ENCODE measurements at regions not wholly inside any gene's neighbourhood (a gene's known extent, or its start where the extent isn't known, plus 50 kb on each side); places are given as distances from the start of the nearest gene placed in this dataset.

GRCh38 chrX:69110116-69110530 lies 55.1 kb downstream of the PJA1 start:
- DNase-seq, result no peak

GRCh38 chrX:69109706-69110105 lies 55.5 kb downstream of the PJA1 start:
- no peak for DNase-seq

- DNase-seq, result no peak
Measured at GRCh38 chrX:69109036-69109663, 56.1 kb downstream of the PJA1 start.

GRCh38 chrX:69107747-69108401 lies 57.4 kb downstream of the PJA1 start:
- DNase-seq, result no peak

GRCh38 chrX:69107231-69107739 lies 58.0 kb downstream of the PJA1 start:
- no peak for DNase-seq

GRCh38 chrX:69104756-69105434 lies 60.4 kb downstream of the PJA1 start:
- DNase-seq, result no peak

GRCh38 chrX:69103539-69103938 lies 61.7 kb downstream of the PJA1 start:
- no peak for DNase-seq

GRCh38 chrX:69102612-69103194 lies 62.5 kb downstream of the PJA1 start:
- DNase-seq, result no peak

- DNase-seq, result no peak
Measured at GRCh38 chrX:69101683-69102251, 63.5 kb downstream of the PJA1 start.

- DNase-seq, result no peak
Measured at GRCh38 chrX:69100478-69100877, 64.8 kb downstream of the PJA1 start.

- no peak for DNase-seq
Measured at GRCh38 chrX:69097451-69098236, 67.6 kb downstream of the PJA1 start.

- DNase-seq, result no peak
Measured at GRCh38 chrX:69096963-69097362, 68.3 kb downstream of the PJA1 start.

- DNase-seq, result no peak
Measured at GRCh38 chrX:69094977-69095669, 70.1 kb downstream of the PJA1 start.

GRCh38 chrX:69093960-69094871 lies 71.0 kb downstream of the PJA1 start:
- peak; percentile 51 for DNase-seq

- DNase-seq, result no peak
Measured at GRCh38 chrX:69090022-69090421, 75.2 kb downstream of the PJA1 start.

- DNase-seq, result no peak
Measured at GRCh38 chrX:69089203-69089602, 76.0 kb downstream of the PJA1 start.

- DNase-seq, result no peak
Measured at GRCh38 chrX:69088171-69088938, 76.9 kb downstream of the PJA1 start.

- DNase-seq, result no peak
Measured at GRCh38 chrX:69085826-69086225, 79.4 kb downstream of the PJA1 start.

- DNase-seq, result no peak
Measured at GRCh38 chrX:69085151-69085550, 80.1 kb downstream of the PJA1 start.

- DNase-seq, result no peak
Measured at GRCh38 chrX:69083801-69084200, 81.5 kb downstream of the PJA1 start.

All from midbrain (tissue), 1 donor.